H1 (cell line): ENCODE measurements at regions not wholly inside any gene's neighbourhood (a gene's known extent, or its start where the extent isn't known, plus 50 kb on each side); places are given as distances from the start of the nearest gene placed in this dataset.

Experiments used
- CTCF ChIA-PET: fragments of 300-600 bp; sonication (Branson Sonifier 250); formaldehyde crosslinking; loops from one replicate; lab custom pipeline; 2021; ENCODE audit not compliant: partially characterized antibody; lab: Charles Lee
- POLR2A ChIA-PET: fragments of 300-600 bp; sonication (Branson Sonifier 250); formaldehyde crosslinking; loops from one replicate; lab custom pipeline; 2021; ENCODE audit warnings: inconsistent platforms; ENCODE audit not compliant: partially characterized antibody; lab: Charles Lee
- DNase-seq, 2 experiments: peaks; one replicate each; pipeline versions ENCODE4 v3.0.0 to v3.0.0-alpha.2; 2010 to 2022; ENCODE audit warnings: low spot score in 2 of 2, low read depth in 1 of 2, mixed read lengths in 1 of 2
- FAIRE-seq: peaks from 2 replicates; lab custom pipeline; 2011; peaks lifted over from hg19 to GRCh38; lab: Jason Lieb, UNC
- H2AFZ ChIP-seq: 2 replicates; pipeline ENCODE4 v1.8.1; 2012; ENCODE audit warnings: low read length, inconsistent platforms
- H2AK5ac ChIP-seq: 2 replicates; pipeline ENCODE4 v1.6.1; 2013; ENCODE audit warnings: low read depth, low read length
- H2BK120ac ChIP-seq: replicated peaks from 2 replicates; pipeline ENCODE3; 2013; ENCODE audit warnings: low read depth, low read length, inconsistent platforms
- H2BK12ac ChIP-seq: 2 replicates; pipeline ENCODE4 v1.6.1; 2013; ENCODE audit warnings: low read depth, low read length
- H2BK15ac ChIP-seq: 2 replicates; pipeline ENCODE4 v1.6.1; 2013; ENCODE audit warnings: low read length
- H2BK20ac ChIP-seq: 2 replicates; pipeline ENCODE4 v1.6.1; 2013; ENCODE audit warnings: low read length
- H2BK5ac ChIP-seq: 2 replicates; pipeline ENCODE4 v1.6.1; 2013; ENCODE audit warnings: low read depth, low read length
- H3K14ac ChIP-seq: 2 replicates; pipeline ENCODE4 v1.6.1; 2013; ENCODE audit warnings: inconsistent platforms; ENCODE audit not compliant: insufficient read length
- H3K18ac ChIP-seq: 2 replicates; pipeline ENCODE4 v1.6.1; 2013; ENCODE audit warnings: low read length; ENCODE audit errors: extremely low read depth
- H3K23ac ChIP-seq: 2 replicates; pipeline ENCODE4 v1.6.1; 2013; ENCODE audit warnings: inconsistent platforms; ENCODE audit not compliant: insufficient read length
- H3K23me2 ChIP-seq: 2 replicates; pipeline ENCODE4 v1.6.1; 2013; ENCODE audit warnings: low read depth, low read length
- H3K27ac ChIP-seq: 2 replicates; pipeline ENCODE4 v1.6.1; 2011; ENCODE audit warnings: low read depth, low read length, inconsistent platforms
- H3K27me3 ChIP-seq, 4 experiments: replicated peaks in 1 of 4; 1 replicate in 1 of 4; 2 replicates in 3 of 4; pipeline versions ENCODE4 v1.6.1 to v1.8.1; 2011 to 2013; ENCODE audit warnings: low read length in 3 of 4, mild to moderate bottlenecking in 3 of 4, inconsistent platforms in 2 of 4, mixed read lengths in 2 of 4, moderate library complexity in 1 of 4; ENCODE audit not compliant: control insufficient read depth in 3 of 4, insufficient read depth in 3 of 4; ENCODE audit errors: extremely low read depth in 1 of 4
- H3K36me3 ChIP-seq, 4 experiments: 2 replicates each; pipeline versions ENCODE4 v1.6.1 to v1.8.1; 2011 to 2013; ENCODE audit warnings: mild to moderate bottlenecking in 4 of 4, low read length in 3 of 4, moderate library complexity in 2 of 4, control low read depth in 1 of 4, inconsistent platforms in 1 of 4; ENCODE audit not compliant: insufficient read depth in 4 of 4, control insufficient read depth in 2 of 4
- H3K4ac ChIP-seq: replicated peaks from 2 replicates; pipeline ENCODE3; 2013; ENCODE audit warnings: low read length, low read depth, mixed read lengths, inconsistent platforms; ENCODE audit not compliant: insufficient read length
- H3K4me1 ChIP-seq, 4 experiments: replicated peaks in 1 of 4; 1 replicate in 1 of 4; 2 replicates in 3 of 4; pipeline versions ENCODE4 v1.6.1 to v1.8.1; 2011 to 2013; ENCODE audit warnings: low read length in 3 of 4, inconsistent platforms in 2 of 4, mixed read lengths in 1 of 4; ENCODE audit not compliant: insufficient read depth in 4 of 4, control insufficient read depth in 3 of 4
- H3K4me2 ChIP-seq, 2 experiments: 2 replicates each; pipeline versions ENCODE4 v1.6.1 to v1.8.1; 2011 to 2013; ENCODE audit warnings: low read depth in 2 of 2, low read length in 2 of 2, control low read depth in 1 of 2, inconsistent platforms in 1 of 2, mild to moderate bottlenecking in 1 of 2; ENCODE audit not compliant: insufficient read depth in 1 of 2
- H3K4me3 ChIP-seq, 4 experiments: fragments of 200-600, 300-600 bp in 1 of 4; sonication (generic), shearing (Covaris generic), sonication (Bioruptor Twin) in 1 of 4; 2 replicates each; pipeline versions ENCODE4 v1.5.1 to v1.8.1; 2011 to 2016; ENCODE audit warnings: low read length in 4 of 4, low read depth in 3 of 4, control low read depth in 2 of 4, inconsistent platforms in 2 of 4, mild to moderate bottlenecking in 2 of 4, mixed read lengths in 1 of 4, moderate library complexity in 1 of 4; ENCODE audit not compliant: insufficient read depth in 2 of 4; ENCODE audit errors: extremely low read depth in 1 of 4
- H3K56ac ChIP-seq: replicated peaks from 2 replicates; pipeline ENCODE3; 2013; ENCODE audit warnings: low read depth, mild to moderate bottlenecking, mixed read lengths, low read length, inconsistent platforms; ENCODE audit not compliant: insufficient read length
- H3K79me1 ChIP-seq: 2 replicates; pipeline ENCODE4 v1.6.1; 2013; ENCODE audit warnings: low read depth, low read length, control low read depth
- H3K79me2 ChIP-seq, 2 experiments: 2 replicates each; pipeline versions ENCODE4 v1.6.1 to v1.8.1; 2012 to 2013; ENCODE audit warnings: low read length in 2 of 2, mild to moderate bottlenecking in 2 of 2, inconsistent platforms in 1 of 2; ENCODE audit not compliant: insufficient read depth in 2 of 2, control insufficient read depth in 1 of 2
- H3K9ac ChIP-seq, 4 experiments: replicated peaks in 1 of 4; 1 replicate in 1 of 4; 2 replicates in 3 of 4; pipeline versions ENCODE4 v1.6.1 to v1.8.1; 2011 to 2013; ENCODE audit warnings: low read depth in 3 of 4, low read length in 3 of 4, control low read depth in 2 of 4, mild to moderate bottlenecking in 2 of 4, moderate library complexity in 2 of 4, inconsistent platforms in 1 of 4; ENCODE audit errors: extremely low read depth in 1 of 4
- H3K9me3 ChIP-seq, 2 experiments: 2 replicates each; pipeline versions ENCODE4 v1.6.1 to v1.8.1; 2012 to 2013; ENCODE audit warnings: mild to moderate bottlenecking in 2 of 2, moderate library complexity in 2 of 2, control low read depth in 1 of 2, inconsistent platforms in 1 of 2, low read depth in 1 of 2, low read length in 1 of 2, mixed read lengths in 1 of 2; ENCODE audit not compliant: insufficient read depth in 2 of 2
- H4K20me1 ChIP-seq, 2 experiments: replicated peaks in 1 of 2; 2 replicates each; pipeline versions ENCODE3 to v1.8.1; 2011 to 2013; ENCODE audit warnings: inconsistent platforms in 2 of 2, low read length in 2 of 2, mild to moderate bottlenecking in 1 of 2; ENCODE audit not compliant: insufficient read depth in 2 of 2, control insufficient read depth in 1 of 2
- H4K5ac ChIP-seq: 2 replicates; pipeline ENCODE4 v1.6.1; 2013; ENCODE audit warnings: low read length, low read depth, mixed read lengths, inconsistent platforms; ENCODE audit not compliant: insufficient read length
- H4K8ac ChIP-seq: 2 replicates; pipeline ENCODE4 v1.8.0; 2013; ENCODE audit warnings: mild to moderate bottlenecking, moderate library complexity, low read length, inconsistent platforms; ENCODE audit not compliant: insufficient read depth; ENCODE audit errors: extremely low read depth
- H4K91ac ChIP-seq: replicated peaks from 2 replicates; pipeline ENCODE3; 2013; ENCODE audit warnings: low read length, mixed read lengths, inconsistent platforms; ENCODE audit not compliant: insufficient read length
- WGBS, 2 experiments: shearing (Covaris generic) in 1 of 2; methylation state at CpG; one replicate each; pipeline versions ENCODE4 v1.1.6 to v1.1.7; 2013 to 2015; ENCODE audit warnings: low lambda C conversion rate in 2 of 2, mixed read lengths in 2 of 2, inconsistent platforms in 1 of 2, low coverage in 1 of 2, missing lambda C conversion rate in 1 of 2; ENCODE audit not compliant: insufficient replicate concordance in 2 of 2, insufficient coverage in 1 of 2, insufficient read length in 1 of 2; ENCODE audit errors: extremely low coverage in 1 of 2, missing lambda C conversion rate in 1 of 2; 5-methylcytosine and 5-hydroxymethylcytosine counted together
- TF ChIP-seq, protein P1 (sequence below): fragments of 300-600 bp; sonication (generic); IDR thresholded peaks from 2 replicates; pipeline ENCODE4 v1.7.1; 2012; ENCODE audit warnings: low read length, moderate library complexity, mild to moderate bottlenecking, inconsistent platforms; ENCODE audit not compliant: insufficient replicate concordance

DNA sequence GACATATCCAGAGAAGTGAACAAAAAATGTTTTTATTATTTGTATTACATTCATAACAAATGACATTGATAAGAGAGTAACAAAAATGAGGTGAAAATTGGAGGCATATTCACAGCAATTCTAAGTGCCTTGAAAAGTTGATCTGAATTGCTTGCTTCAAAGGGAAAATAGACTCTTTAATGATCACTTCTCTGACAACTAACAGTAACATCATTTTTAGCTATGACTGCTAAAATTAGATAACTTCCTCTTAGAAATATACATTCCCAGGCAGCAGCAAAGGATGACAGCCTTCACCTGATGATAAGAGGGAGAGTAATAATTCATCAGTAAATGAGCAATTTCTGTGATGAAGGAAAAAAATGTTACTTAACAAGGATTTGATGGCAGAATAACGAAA, 472.5 kb downstream of the PCDH10 start:
- Histone ChIP-seq H3K27ac (no peak overlapping the region), H3K4ac (no peak overlapping the region), H4K5ac (no peak overlapping the region), H3K4me1 (peaks cover 0 to 6% (median 1%) of the 10 kb centered on the region in 4 experiments; a peak in 1 of 7 replicates), H3K18ac (no peak overlapping the region), H3K56ac (no peak overlapping the region), H3K79me1 (no peaks in the 10 kb centered on the region), H4K91ac (no peak overlapping the region), H3K27me3 (no peaks in the 10 kb centered on the region), H2AK5ac (no peak overlapping the region), H2AFZ (no peak overlapping the region), H3K23me2 (no peaks in the 10 kb centered on the region), H2BK120ac (no peak overlapping the region), H2BK15ac (no peak overlapping the region), H4K20me1 (no peaks in the 10 kb centered on the region), H3K9me3 (no peaks in the 10 kb centered on the region), H3K4me3 (no peak overlapping the region), H4K8ac (no peak overlapping the region), H2BK5ac (no peak overlapping the region), H2BK12ac (no peak overlapping the region), H3K23ac (no peak overlapping the region), H2BK20ac (no peak overlapping the region), H3K36me3 (no peaks in the 10 kb centered on the region), H3K4me2 (no peak overlapping the region), H3K79me2 (no peaks in the 10 kb centered on the region), H3K14ac (no peak overlapping the region), H3K9ac (no peak overlapping the region)
- DNase-seq (no peak), FAIRE-seq (no peak)
- WGBS, 2 experiments: 68% methylated on average over 1 of the region's 1 CpG; no CpG with 5 or more reads in 1 of the 2 experiments
- POLR2A ChIA-PET: no interaction called here
- CTCF ChIA-PET: no interaction called here
- TF ChIP-seq, protein P1, sequence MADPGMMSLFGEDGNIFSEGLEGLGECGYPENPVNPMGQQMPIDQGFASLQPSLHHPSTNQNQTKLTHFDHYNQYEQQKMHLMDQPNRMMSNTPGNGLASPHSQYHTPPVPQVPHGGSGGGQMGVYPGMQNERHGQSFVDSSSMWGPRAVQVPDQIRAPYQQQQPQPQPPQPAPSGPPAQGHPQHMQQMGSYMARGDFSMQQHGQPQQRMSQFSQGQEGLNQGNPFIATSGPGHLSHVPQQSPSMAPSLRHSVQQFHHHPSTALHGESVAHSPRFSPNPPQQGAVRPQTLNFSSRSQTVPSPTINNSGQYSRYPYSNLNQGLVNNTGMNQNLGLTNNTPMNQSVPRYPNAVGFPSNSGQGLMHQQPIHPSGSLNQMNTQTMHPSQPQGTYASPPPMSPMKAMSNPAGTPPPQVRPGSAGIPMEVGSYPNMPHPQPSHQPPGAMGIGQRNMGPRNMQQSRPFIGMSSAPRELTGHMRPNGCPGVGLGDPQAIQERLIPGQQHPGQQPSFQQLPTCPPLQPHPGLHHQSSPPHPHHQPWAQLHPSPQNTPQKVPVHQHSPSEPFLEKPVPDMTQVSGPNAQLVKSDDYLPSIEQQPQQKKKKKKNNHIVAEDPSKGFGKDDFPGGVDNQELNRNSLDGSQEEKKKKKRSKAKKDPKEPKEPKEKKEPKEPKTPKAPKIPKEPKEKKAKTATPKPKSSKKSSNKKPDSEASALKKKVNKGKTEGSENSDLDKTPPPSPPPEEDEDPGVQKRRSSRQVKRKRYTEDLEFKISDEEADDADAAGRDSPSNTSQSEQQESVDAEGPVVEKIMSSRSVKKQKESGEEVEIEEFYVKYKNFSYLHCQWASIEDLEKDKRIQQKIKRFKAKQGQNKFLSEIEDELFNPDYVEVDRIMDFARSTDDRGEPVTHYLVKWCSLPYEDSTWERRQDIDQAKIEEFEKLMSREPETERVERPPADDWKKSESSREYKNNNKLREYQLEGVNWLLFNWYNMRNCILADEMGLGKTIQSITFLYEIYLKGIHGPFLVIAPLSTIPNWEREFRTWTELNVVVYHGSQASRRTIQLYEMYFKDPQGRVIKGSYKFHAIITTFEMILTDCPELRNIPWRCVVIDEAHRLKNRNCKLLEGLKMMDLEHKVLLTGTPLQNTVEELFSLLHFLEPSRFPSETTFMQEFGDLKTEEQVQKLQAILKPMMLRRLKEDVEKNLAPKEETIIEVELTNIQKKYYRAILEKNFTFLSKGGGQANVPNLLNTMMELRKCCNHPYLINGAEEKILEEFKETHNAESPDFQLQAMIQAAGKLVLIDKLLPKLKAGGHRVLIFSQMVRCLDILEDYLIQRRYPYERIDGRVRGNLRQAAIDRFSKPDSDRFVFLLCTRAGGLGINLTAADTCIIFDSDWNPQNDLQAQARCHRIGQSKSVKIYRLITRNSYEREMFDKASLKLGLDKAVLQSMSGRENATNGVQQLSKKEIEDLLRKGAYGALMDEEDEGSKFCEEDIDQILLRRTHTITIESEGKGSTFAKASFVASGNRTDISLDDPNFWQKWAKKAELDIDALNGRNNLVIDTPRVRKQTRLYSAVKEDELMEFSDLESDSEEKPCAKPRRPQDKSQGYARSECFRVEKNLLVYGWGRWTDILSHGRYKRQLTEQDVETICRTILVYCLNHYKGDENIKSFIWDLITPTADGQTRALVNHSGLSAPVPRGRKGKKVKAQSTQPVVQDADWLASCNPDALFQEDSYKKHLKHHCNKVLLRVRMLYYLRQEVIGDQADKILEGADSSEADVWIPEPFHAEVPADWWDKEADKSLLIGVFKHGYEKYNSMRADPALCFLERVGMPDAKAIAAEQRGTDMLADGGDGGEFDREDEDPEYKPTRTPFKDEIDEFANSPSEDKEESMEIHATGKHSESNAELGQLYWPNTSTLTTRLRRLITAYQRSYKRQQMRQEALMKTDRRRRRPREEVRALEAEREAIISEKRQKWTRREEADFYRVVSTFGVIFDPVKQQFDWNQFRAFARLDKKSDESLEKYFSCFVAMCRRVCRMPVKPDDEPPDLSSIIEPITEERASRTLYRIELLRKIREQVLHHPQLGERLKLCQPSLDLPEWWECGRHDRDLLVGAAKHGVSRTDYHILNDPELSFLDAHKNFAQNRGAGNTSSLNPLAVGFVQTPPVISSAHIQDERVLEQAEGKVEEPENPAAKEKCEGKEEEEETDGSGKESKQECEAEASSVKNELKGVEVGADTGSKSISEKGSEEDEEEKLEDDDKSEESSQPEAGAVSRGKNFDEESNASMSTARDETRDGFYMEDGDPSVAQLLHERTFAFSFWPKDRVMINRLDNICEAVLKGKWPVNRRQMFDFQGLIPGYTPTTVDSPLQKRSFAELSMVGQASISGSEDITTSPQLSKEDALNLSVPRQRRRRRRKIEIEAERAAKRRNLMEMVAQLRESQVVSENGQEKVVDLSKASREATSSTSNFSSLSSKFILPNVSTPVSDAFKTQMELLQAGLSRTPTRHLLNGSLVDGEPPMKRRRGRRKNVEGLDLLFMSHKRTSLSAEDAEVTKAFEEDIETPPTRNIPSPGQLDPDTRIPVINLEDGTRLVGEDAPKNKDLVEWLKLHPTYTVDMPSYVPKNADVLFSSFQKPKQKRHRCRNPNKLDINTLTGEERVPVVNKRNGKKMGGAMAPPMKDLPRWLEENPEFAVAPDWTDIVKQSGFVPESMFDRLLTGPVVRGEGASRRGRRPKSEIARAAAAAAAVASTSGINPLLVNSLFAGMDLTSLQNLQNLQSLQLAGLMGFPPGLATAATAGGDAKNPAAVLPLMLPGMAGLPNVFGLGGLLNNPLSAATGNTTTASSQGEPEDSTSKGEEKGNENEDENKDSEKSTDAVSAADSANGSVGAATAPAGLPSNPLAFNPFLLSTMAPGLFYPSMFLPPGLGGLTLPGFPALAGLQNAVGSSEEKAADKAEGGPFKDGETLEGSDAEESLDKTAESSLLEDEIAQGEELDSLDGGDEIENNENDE: no peak
